Activated T-helper 1 cell treated with anti-CD3 and anti-CD28 coated beads, Interleukin-2, amount 50 U/mL, for 16 hours (primary cell): ENCODE measurements at regions not wholly inside any gene's neighbourhood (a gene's known extent, or its start where the extent isn't known, plus 50 kb on each side); places are given as distances from the start of the nearest gene placed in this dataset.

ENCODE experiments used
- DNase-seq, 2 donors: peaks; one replicate each; pipeline ENCODE4 v3.0.0-alpha.2; 2020; ENCODE audit warnings: low read depth in 1 of 2, low spot score in 1 of 2

DNA sequence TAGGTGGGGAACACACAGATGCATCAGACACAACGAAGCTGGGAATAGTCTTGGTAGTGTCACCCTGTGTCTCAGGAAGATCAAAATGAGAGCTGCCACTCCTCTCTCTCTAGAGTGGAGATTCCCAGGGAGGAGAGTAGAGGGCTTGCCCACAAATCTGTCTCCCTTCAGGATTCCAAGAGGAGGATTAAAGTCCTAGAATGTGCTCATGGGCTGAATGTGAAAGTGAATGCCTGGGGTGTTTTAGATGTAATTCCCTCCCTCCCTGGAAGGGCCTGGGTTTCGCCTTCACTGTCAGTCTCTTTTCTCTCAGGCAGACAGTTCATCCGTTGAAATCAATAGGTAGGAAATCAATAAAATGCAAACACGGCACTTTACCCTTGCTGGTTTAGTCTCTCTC is 282.6 kb upstream of the PPARGC1A start:
- DNase-seq, result no peak

DNA sequence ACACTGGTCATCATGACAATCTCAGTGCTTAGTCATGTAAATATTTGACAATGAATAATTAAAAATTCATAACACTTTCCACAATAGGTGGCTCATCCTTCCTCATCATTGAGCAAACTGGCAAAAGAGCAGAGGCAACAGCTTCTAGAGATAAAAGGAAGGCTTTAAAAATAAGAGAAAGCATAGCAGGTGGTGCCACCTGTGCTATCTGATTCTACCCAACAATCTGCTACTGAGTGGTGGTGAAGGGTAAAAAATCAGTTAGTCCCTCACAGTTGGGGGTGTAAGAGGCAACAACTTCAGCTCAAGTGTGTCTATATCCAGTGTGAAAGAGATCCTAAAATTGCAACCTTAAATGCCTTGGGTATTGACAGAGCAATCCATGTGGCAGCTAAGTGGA is 280.1 kb upstream of the PPARGC1A start:
- DNase-seq, result no peak

DNA sequence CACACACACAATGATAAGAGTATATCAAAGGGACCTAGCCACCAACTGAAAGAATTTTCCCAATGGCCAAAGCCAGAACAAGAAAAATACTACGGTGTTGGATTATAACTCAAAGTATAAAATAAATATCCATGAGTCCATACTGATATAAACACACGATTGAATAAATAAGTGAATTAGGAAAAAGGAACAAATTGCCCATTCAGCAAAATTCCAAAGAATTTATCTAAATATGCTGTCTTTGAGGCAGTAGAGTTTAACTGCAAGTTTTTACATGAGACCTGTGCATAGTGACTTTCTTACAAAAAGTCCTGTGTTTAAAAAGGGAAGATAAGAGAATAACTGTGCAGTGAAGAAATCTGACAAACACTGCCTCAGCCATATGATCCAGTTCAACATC is 278.8 kb upstream of the PPARGC1A start:
- DNase-seq, result no peak

DNA sequence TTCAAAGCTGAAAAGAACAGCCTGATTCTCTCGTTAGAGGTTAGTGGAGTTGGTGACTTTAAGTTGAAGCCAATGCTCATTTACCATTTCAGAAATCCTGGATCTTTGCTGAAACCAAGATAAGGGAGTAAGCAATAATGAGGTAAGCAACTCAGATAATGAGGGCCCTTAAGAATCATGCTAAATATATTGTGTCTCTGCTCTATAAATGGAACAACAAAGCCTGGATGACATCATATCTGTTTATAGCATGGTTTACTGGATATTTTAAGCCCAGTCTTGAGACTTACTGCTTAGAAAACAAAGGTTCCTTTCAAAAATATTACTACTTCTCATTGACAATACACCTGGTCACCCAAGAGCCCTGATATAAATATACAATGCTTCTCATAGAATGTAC is 276.7 kb upstream of the PPARGC1A start:
- DNase-seq, result no peak

DNA sequence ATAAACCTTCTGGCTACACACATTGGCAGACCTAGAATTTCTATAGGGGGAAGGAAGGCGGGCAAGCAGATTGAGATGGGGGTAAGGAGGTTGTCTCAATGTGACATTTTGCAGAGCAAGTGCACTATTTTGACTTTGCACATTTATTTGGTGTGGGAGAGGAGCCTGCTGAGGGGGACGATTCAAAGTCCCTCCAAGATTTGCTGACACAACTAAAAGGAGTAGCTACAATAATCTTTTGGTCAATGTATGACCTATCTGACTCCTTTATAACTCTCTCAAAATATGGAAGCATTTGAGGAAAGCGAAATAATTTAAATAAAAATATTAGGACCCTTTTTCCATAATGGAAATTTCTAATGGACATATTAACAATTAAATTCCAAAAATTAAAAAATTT is 274.9 kb upstream of the PPARGC1A start:
- DNase-seq, result no peak

DNA sequence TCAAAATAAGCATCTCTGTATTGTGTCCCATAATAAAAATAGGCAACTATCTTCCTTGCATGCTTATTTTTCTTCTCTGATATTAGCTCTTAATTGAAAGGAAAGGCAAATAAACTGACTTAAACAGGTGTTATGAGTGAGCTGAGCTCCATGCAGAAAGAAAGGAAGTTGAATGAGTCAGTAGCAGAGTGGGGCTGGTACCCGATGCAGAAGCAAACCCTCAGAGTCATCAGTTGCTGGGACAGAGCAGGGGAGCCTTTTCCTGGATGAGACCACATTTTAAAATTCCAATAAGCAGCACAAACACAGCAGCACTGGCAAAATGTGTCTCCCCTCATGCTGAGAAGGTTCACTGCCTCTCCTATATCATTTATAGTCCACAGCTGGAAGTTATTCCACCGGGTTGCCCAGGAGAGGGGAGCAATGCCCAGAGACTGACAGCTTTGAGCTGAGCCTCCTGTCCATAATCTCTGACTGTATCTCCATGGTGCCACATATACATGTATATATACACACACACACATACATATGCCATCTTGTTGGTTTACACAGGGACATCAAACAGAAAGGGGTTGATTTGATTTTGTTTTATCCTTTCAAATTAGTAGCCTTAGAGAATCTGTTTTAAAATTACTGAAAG is 274.3 kb upstream of the PPARGC1A start:
- DNase-seq, result no peak

DNA sequence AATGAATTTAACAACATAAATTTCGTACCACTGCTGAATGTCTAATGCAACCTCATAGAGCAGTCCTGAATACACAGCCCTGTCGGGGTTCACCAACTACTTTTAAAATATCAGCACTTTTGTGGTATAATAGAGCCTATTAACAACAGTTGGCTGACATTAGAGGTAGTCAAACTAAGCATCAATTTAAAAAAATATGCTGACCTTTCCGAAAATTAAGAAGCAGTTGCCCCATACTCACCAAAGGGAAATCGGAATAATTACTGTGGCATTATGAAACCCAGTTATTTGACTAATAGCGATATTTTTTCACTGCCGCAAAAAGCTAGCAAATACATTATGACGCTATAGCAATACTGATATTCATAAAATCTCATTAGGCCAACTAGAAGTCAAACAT is 273.5 kb upstream of the PPARGC1A start:
- no peak for DNase-seq

DNA sequence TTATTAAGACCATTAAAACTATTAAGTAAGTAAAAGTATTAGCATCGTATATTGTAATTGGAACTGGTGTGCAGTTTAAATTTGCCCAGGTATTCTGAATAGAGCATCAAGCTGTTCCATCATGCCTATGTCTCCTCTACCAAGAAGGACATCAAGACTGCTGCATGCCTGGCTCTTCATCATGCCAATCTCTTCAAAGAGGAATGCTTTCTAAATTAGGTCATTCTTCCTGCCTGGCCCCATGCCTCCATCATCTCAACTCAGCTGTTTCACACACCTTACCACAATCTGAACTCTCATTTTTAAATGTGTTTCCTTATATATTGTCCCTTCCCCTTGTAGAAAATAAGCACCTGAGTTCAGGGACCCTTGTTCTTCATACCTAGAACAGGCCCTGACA is 270.5 kb upstream of the PPARGC1A start:
- DNase-seq, result no peak

DNA sequence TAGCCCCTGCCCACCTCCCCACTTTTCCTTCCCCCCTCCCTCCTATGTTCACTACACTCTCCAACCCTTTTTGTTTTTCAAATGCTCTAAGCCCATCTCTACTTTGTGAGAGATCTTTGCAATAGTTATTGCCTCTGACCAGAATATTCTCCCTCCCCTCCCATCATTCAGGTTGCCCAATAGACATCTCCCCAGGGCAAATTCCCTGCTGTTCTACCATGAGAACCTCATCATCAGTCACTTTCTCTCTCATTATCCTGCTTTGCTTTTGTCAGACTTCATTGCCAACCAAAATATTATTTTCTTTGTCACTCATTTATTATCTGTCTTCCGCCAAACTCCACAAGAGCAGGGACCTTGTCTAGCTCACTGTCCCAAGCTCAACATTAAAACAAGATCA is 268.2 kb upstream of the PPARGC1A start:
- DNase-seq, result no peak

DNA sequence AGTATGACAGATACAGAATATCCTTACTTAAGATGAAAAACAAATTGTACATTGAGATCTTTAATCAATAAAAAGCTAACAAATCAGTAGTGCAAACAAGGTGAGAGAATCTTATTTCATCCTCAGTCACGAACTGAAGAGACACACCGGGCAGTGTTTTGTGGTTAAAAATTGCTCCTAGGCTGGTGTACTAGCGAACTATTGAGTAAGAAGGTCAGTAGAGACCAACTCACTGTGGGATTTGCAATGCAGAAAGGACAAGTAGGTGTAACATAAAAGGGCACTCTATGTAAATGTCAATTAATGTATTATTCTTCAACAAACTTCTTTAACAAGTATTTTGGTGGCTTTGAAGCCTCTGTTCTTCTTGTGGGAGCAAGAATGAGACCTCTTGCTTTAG is 260.2 kb upstream of the PPARGC1A start:
- no peak for DNase-seq

DNA sequence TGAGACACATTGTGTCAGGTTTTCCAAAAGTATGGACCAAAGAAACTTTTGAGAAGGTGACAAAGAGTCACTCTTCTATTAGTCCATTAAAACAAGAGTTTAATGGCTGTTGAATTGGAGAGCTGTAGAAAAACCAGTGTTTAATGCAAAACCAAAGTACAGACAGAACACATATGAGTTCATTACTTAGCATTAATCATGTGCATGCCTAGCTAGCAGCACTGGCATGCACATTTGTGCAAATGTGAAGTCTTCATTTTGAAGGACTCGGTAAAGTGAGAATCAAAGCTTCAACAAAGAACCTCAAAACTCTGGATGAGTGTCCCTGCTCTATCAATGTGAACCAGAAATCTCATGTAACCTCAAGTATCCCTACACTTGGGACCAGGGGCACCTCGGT is 256.3 kb upstream of the PPARGC1A start:
- DNase-seq, result no peak

DNA sequence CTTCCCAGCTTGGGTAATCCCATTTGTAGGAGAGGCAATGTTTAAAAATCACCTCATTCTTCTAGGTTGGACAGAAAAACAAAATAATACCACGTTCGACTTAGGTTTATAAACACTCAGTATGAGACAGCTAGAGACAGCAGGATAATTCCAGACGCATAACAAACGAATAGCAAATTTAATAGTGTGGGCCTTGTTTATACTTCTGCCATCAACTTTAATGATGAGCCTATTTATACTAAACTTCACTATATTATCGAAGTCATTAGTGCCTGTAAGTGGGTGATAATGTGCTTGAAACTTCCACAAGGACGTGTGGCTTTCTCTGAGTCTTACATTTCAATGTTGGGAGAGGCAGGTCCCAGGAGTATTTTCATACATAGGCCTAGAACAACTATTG is 255.7 kb upstream of the PPARGC1A start:
- no peak for DNase-seq

DNA sequence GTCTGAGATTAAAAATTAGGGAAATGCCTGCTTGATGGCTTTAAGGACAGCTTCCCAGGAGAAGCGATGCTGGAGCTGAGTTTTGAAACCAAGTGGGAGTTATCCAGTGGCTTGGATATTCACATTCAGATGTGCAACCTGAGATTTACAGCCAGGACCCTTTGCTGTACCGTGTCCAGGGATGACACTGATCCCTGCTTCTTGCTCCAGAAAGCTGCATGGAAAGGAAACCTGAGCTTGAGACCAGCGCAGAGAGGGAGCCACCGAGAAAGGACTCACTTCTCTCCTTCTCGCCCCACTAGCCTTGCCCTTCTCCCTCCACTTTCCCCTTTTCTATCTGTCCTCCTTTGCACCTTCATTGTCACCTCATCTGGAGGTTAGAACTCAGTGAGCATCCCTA is 254.5 kb upstream of the PPARGC1A start:
- DNase-seq, result no peak

DNA sequence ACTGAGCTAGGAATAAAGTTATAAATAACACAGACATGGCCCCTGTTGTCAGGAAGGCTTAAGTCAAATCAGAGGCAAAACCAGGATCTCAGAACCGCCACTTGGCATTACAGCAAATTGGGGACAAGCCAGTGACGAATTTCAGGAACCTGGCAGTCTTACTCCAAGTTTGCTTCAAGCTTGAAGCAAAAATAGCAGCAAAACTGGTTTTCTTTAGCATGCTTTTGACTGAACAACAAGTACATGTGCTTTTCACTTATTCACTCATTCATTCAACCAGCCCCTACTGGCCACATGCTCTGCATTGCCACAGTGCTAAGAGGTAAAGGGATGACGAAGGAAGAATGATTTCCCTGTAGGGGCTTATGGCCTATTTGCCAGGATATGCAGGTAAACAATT is 253.9 kb upstream of the PPARGC1A start:
- DNase-seq, result no peak

DNA sequence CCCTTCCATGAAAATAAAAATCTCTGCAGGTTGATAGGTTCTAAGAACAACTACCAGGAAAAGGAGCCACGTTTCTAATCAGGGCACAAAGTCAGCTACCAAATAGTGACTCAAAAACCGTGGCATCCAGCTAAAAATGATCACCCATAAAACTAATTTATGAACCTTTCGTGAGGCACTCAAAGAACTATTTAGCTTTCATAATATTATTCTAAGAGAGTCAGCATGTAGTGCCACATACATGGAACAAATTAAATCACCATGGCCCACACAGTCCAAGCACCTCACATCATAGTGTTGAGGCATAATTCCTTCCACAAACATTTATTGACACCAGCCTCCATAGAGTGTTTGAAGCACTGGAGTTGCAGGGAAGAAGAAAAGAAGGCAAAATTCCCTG is 252.0 kb upstream of the PPARGC1A start:
- DNase-seq, result no peak

DNA sequence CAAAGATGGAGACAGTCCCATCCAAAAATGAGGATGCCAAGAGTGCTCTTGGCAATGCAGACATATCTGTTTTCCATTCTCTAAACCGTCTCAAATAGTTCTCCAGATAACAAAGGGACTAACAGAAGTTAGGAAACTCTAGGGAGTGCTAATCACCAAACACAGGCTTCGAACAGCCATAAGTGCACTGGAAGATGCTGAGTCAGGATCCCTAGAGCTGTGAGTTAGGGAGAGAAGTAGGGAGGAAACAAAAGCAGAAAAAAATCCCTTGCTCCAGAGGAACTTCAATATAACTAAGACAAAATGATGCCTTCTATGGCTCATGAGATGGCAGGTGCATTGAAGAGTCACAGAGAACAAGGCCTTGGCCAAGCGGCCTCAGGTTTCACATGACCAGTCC is 251.0 kb upstream of the PPARGC1A start:
- no peak for DNase-seq

DNA sequence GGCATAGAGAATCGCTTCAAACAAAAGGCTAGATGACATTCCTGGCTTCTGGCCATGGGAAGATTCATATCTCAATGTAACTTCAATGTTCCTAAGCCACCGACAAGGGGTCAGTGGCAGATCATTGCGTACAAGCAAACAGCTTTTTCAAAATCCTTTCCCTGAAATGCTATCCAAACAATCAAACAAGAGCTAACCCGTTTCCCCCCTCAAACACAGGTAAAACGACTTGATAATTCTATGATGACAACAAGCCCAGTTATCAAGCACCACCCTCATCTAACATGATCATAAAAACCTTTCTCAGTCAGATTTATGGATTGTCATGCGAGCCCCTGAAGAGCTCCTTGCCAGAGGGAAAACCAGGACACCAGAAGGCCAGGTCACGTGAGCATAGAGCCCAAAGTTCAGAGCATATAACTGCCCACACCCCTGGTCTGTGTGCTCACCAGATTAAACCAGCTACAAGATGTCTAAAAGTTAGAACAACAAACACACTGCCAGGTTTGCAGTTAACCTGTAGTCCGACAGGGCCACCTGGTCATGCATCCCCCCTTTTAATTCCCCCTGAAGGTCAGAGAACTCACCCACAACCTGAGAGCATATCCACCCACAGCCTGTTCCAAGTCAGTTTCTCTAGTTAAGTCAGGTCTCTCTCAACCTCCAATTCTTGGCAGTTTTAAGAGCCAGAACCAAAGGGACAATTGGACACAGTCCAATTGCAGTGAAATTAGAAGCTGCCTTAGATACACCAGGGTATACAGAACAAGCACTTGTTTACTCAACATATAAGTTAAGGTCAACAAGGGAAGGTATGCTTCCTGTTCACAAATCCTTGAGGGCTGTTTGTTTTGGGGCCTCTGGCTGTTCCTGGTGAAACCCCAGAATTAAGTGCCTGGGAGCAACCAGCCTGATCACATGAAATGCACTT is 248.1 kb upstream of the PPARGC1A start:
- DNase-seq, result no peak

DNA sequence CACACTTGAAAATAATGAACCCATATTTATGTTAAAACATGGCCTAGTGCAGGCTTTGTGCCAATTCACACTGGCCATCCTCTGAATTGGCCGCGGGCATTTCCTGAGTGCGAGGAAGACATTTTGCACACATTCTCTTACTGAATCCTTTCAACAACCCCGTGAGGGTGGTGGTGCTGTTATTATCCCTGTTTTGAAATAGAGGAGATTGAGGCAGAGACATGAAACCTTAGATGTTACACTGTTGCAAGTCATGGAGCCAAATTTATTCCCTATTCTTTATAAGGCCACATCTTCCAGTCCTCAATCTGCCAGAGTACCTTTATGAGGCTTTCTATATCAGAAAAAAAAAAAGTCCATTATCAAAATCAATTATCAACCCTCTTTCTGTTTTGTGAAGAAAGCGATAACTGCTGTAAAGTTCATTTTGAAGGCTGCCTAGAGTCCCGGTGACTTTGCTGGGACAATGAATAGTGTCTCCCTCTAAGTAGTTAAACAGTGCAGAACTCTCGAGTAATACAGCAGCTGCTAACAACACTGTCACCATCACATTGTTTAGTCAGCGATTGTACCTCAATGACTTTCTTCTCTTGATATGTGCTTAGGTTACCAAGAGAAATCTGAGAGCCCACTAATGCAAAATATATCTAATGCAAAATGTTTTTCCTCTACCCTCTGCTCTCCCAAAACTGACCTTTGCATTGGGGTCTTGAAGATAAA is 242.3 kb upstream of the PPARGC1A start:
- DNase-seq, result no peak

DNA sequence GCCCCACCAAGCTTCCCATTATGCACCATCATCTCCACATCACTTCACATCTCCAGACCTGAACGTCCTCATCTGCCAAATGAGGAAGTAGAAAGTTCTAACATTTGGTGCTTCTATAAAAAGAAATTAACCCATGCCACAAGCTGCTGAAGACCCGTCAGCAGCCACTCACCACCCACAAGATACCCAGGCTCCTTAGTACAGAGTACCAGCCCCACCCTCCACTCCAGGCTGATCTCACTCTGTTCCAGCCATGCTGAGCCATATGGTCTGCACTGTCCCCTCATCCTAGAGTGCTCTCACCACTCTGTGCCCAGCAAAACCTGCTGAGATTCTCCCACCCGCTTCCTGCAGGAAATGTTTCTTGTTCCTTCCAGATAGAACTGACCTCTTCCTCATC is 240.8 kb upstream of the PPARGC1A start:
- no peak for DNase-seq

DNA sequence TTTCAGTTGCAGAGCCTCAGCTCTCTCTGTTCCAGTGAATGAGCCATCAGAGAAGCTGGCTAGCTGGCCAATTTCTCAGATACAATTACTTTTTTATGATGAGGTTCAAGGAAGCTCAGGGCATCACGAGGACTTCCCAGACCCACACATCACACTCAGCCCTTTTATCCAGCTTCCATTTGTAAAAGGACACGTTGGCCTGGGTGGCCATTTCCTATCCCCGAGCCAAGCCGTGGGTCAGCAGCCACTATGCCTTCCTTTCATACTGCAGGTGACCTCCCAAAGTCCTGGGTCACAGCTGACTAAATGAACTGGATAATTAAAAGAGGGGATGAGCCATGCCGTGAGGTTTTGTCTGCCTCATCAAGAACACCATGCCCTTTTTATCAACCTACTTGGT is 236.9 kb upstream of the PPARGC1A start:
- no peak for DNase-seq

DNA sequence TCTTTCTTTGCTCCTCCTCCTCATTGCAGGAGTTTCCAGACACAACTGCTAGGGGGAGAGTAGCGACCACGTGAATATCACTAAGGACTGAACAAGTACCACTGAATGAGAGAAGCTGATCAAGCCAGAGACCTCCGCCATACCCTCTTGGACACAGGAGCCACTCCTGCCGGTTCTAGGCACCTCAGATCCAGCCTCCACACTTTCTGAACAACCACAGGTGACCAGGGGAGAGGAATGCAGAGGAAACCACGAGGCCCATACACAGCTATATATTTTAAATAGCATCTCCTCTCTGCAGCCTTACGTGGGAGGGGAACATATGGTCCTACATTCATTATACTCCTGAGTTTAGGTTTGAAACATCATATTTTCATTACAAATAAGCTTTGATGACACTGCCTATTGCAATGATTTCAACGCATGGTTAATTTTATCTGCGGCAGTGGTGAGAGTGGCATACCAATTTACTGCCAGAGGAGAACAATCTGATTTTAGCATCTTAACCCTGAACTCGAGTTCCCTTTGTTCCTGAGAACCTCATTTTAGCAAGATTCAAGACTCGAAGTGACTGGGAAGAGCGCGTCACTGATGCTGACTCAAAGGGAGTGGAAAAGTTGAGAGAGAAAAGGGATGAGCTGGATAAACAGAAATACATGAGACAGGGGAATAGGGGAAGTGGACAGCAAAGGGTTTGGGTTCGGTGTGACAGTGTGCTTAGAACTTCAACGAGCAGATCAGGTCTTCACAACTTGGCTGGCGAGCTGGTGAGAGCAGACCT is 231.7 kb upstream of the PPARGC1A start:
- no peak for DNase-seq
